ENCODE measurements at regions not wholly inside any gene's neighbourhood (a gene's known extent, or its start where the extent isn't known, plus 50 kb on each side); places are given as distances from the start of the nearest gene placed in this dataset.

- POLR2A ChIA-PET: no interaction called here
- H3K27ac ChIP-seq (ENCODE audit: insufficient read depth, low read depth, low read length): no peak overlapping the region
- BruUV-seq (replicated peaks): no TSS peak
- CTCF ChIA-PET: no interaction called here
- H3K4me1 ChIP-seq (ENCODE audit: control insufficient read depth, extremely low read depth, insufficient read depth, low read length): no peaks in the 10 kb centered on the region
- no peaks in the 10 kb centered on the region for H3K27me3 ChIP-seq (ENCODE audit: control insufficient read depth in 2 of 2, insufficient read depth in 2 of 2, low read length in 2 of 2)
- H2AFZ ChIP-seq (ENCODE audit: low read depth, low read length): no peak overlapping the region
- no peaks in the 10 kb centered on the region for H3K36me3 ChIP-seq (ENCODE audit: control insufficient read depth in 2 of 2, extremely low read depth in 1 of 2, insufficient read depth in 2 of 2, low read length in 2 of 2)
- no peak for FAIRE-seq
- no peaks in the 10 kb centered on the region for H4K20me1 ChIP-seq (replicated peaks; ENCODE audit: control insufficient read depth, extremely low read depth, insufficient read depth, low read length)
- dilution Hi-C loops (cut with MboI; ENCODE audit: extremely low pct_ligation_motif_present, low sequenced_read_pairs) (no loop called here), intact Hi-C loops (cut with micrococcal nuclease) (no loop called here)
- H3K79me2 ChIP-seq (ENCODE audit: control insufficient read depth, insufficient read depth, low read length): no peaks in the 10 kb centered on the region
- H3K9me3 ChIP-seq (replicated peaks; ENCODE audit: control insufficient read depth, insufficient read depth, low read length): no peaks in the 10 kb centered on the region
- H3K9me1 ChIP-seq (replicated peaks; ENCODE audit: control insufficient read depth, extremely low read depth, insufficient read depth, low read length): no peaks in the 10 kb centered on the region
- no peak overlapping the region for H3K4me2 ChIP-seq (ENCODE audit: insufficient read depth, low read length)
- no peak overlapping the region for H3K4me3 ChIP-seq (replicated peaks in 1 of 3; ENCODE audit: insufficient read depth in 1 of 3, low read depth in 1 of 3, low read length in 3 of 3)
- TF ChIP-seq MAX (IDR thresholded peaks at IDR 0.05; ENCODE audit: insufficient read depth, insufficient read length) (no peak), MYC (IDR thresholded peaks at IDR 0.05; ENCODE audit: low read depth, low read length) (no peak)
- no peak overlapping the region for H3K9ac ChIP-seq (replicated peaks; ENCODE audit: extremely low read depth, insufficient read depth, low read length)
- no peak for DNase-seq (ENCODE audit: low read depth, low spot score)
Measured at GRCh38 chr3:181998828-181999227, 287.1 kb downstream of the SOX2 start.

GRCh38 chr3:181999314-181999713 is 287.6 kb downstream of the SOX2 start:
- no TSS peak for BruUV-seq (replicated peaks)
- Histone ChIP-seq H3K9ac (replicated peaks; ENCODE audit: extremely low read depth, insufficient read depth, low read length) (no peak overlapping the region), H3K4me2 (ENCODE audit: insufficient read depth, low read length) (no peak overlapping the region), H3K9me3 (replicated peaks; ENCODE audit: control insufficient read depth, insufficient read depth, low read length) (no peaks in the 10 kb centered on the region), H3K9me1 (replicated peaks; ENCODE audit: control insufficient read depth, extremely low read depth, insufficient read depth, low read length) (no peaks in the 10 kb centered on the region), H2AFZ (ENCODE audit: low read depth, low read length) (no peak overlapping the region), H3K4me3 (replicated peaks in 1 of 3; ENCODE audit: insufficient read depth in 1 of 3, low read depth in 1 of 3, low read length in 3 of 3) (no peak overlapping the region), H3K27me3 (ENCODE audit: control insufficient read depth in 2 of 2, insufficient read depth in 2 of 2, low read length in 2 of 2) (no peaks in the 10 kb centered on the region), H3K27ac (ENCODE audit: insufficient read depth, low read depth, low read length) (no peak overlapping the region), H3K36me3 (ENCODE audit: control insufficient read depth in 2 of 2, extremely low read depth in 1 of 2, insufficient read depth in 2 of 2, low read length in 2 of 2) (no peaks in the 10 kb centered on the region), H4K20me1 (replicated peaks; ENCODE audit: control insufficient read depth, extremely low read depth, insufficient read depth, low read length) (no peaks in the 10 kb centered on the region), H3K79me2 (ENCODE audit: control insufficient read depth, insufficient read depth, low read length) (no peaks in the 10 kb centered on the region), H3K4me1 (ENCODE audit: control insufficient read depth, extremely low read depth, insufficient read depth, low read length) (no peaks in the 10 kb centered on the region)
- dilution Hi-C loops (cut with MboI; ENCODE audit: extremely low pct_ligation_motif_present, low sequenced_read_pairs) (no loop called here), intact Hi-C loops (cut with micrococcal nuclease) (no loop called here)
- ChIA-PET POLR2A (no interaction called here), CTCF (no interaction called here)
- DNase-seq (ENCODE audit: low read depth, low spot score) (no peak), FAIRE-seq (no peak)
- no peak for TF ChIP-seq EZH2 (IDR thresholded peaks at IDR 0.05; ENCODE audit: borderline replicate concordance, low read depth, low read length, severe bottlenecking)
- TF ChIP-seq CTCF (IDR thresholded peaks at IDR 0.05; ENCODE audit: extremely low read depth in 1 of 2, insufficient read depth in 1 of 2, low read depth in 1 of 2, low read length in 2 of 2): no peak
- no peak for TF ChIP-seq GATA2 (IDR thresholded peaks at IDR 0.05; ENCODE audit: insufficient read depth, insufficient read length, low read depth, low read length)
- TF ChIP-seq MYC (IDR thresholded peaks at IDR 0.05; ENCODE audit: low read depth, low read length): no peak
- TF ChIP-seq FOS (IDR thresholded peaks at IDR 0.05; ENCODE audit: borderline replicate concordance, insufficient read depth, low read length): no peak
- no peak for TF ChIP-seq POLR2AphosphoS5 (IDR thresholded peaks at IDR 0.05; ENCODE audit: insufficient read depth, low read depth, low read length)
- TF ChIP-seq POLR2A (IDR thresholded peaks at IDR 0.05; ENCODE audit: low read depth, low read length): no peak
- no peak for TF ChIP-seq MAX (IDR thresholded peaks at IDR 0.05; ENCODE audit: insufficient read depth, insufficient read length)
